HG03139 (cell line): ENCODE measurements at regions not wholly inside any gene's neighbourhood (a gene's known extent, or its start where the extent isn't known, plus 50 kb on each side); places are given as distances from the start of the nearest gene placed in this dataset.

Experiments used
- ATAC-seq: cut with Tn5 transposase; IDR thresholded peaks from one replicate; pipeline ENCODE4 v1.9.1; 2021; ENCODE audit not compliant: unreplicated experiment

DNA sequence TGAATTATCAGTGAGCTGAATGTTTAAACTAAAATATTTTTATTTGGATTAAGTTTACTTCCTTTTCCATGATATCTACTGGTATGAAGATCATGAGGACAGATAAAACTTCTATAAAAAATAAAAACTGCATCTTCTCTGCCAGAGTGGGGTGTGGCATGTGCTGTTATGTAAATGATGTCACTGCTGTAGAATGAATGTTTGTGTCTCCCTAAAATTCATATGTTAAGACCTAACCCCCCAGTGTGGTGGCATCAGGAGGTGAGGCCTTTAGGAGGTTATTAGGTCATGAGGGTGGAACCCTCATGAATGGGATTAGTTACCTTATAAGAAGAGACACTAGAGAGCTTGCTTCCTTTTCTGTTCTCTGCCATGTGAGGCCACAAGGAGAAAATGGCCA is 178.7 kb upstream of the DPH6 start:
- ATAC-seq: no peak

DNA sequence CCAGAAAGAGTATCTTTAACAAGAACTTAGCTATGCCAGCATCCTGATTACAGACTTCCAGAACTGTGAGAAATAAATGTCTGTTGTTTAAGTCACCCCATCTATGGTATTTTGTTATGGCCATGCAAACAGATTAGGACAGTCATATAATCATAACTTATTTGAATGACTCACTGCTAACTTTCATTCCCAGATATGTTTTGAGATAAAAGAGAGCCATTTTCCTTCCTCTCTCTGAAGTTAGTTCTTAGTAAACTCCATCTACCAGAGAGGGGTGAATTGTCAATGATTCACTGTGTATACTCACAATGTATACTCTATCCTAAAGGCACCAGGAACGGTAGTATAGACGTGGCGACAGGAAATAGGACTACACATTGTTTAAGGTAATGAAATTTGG is 179.4 kb upstream of the DPH6 start:
- no peak for ATAC-seq

DNA sequence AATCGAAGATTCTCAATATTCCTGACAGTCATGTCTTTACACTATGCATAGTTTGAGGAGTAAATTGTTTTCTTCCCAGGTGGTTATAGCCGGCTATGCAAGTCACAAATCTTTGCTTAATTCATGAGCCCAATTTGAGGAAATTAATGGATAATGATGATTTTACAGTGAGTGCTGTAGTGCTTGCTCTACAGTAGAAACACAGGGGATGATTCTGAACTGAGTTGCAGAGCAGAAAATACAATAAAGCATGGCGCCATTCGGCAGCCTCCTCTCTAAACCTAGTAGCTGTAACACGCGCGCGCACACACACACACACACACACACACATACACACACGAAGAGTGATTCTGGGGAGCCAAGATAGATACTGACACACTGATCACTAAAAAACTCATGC is 181.7 kb upstream of the DPH6 start:
- ATAC-seq: no peak

DNA sequence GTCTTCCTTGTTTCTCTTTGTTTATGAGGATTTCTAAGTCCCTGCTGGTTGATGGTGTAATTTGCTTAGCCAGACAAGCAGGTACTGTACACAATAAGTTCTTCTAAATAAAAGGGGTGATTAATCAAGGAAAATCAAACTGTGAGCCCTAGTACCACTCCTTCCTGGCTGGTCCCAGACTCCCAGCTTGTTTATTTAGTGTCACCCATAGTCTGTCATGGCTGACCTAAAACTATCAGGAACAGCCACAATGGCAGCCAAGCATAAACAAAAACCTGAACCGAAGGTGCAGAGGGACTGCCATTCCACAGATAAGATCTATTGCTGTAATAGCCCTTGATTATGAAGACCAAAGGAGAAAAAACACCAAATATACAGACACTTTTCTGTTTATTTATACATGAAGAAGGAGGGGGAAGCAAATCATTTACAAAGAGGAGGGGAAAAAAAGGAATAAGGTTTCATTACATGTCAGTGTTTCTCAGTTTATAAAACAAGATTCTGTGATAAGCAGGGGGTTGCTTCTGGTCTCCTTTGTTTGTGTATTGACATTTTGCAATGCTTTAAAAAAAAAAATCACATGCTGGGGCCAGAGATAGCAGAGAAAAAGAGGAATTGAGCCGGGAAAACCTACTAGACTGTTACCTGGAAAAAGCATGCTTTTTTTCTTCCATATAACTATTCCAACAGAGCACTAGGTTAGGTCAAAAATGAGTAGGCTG is 182.4 kb upstream of the DPH6 start:
- ATAC-seq: no peak

DNA sequence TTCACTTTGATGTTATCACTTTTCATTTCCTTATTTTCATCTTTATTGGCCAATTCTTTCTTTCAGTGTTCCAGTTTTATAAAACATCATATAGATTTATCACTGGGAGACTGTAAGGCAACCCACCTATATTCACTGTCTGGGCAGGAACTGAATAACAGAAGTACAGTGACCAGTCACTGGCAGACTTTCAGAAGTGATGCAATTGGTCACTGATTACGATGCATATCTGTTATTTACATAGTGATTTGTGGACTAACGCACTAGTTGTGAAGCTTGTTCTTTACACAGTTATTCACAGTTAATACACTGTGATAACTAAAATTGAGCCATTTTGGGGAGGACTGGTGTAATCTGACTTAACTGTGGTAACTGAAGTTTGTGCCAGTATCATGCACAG is 190.2 kb upstream of the DPH6 start:
- no peak for ATAC-seq

DNA sequence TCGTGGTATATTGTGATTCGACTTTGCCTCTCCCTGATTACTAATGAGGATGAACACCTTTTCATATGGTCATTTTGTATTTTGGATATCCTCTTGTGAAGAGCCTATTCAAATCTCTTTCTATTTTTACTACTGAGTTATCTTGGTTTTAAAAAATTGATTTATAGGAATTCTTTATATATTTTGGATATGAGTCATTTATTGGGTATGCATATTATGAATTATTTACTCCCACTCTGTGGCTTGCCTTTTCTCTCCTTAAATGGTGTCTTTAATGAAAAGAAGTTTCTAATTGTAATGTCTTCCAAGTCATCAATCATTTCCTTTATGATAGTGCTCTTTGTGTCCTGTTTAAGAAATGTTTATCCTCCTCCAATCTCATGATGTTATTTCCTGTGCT is 191.5 kb upstream of the DPH6 start:
- no peak for ATAC-seq

DNA sequence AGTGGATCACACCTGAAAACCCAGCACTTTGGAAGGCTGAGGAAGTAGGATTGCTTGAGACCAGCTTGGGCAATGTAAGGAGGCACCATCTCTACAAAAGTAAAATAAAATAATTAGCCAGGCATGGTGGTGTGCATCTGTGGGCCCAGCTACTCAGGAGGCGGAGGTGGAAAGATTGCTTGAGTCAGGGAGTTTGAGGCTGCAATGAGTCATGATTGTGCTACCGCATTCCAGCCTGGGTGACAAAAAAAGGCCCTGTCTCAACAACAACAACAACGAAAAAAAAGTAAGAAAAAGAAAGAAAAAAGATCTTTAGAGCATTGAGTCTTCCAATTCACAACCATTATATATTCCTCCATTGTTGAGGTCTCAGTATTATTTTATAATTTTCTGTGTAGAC is 192.4 kb upstream of the DPH6 start:
- no peak for ATAC-seq

DNA sequence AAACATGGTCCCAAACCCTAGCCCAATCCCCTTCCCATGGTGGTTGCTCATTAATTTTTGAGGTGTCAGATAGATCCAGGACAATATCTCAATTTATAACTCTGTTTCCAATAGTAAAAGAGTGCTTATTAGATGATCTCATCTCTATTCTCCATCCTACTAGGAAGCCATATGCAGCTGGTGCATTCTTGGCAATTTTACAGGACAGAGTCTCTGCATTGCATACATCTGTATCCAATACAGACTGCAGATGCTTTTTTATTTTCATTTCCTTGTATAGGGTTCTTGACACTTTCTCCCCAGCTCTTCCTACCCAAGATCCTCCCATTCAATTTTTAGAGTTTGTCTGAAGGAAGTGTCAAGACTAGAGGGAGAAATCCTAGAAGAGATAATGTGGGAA is 194.8 kb upstream of the DPH6 start:
- no peak for ATAC-seq

DNA sequence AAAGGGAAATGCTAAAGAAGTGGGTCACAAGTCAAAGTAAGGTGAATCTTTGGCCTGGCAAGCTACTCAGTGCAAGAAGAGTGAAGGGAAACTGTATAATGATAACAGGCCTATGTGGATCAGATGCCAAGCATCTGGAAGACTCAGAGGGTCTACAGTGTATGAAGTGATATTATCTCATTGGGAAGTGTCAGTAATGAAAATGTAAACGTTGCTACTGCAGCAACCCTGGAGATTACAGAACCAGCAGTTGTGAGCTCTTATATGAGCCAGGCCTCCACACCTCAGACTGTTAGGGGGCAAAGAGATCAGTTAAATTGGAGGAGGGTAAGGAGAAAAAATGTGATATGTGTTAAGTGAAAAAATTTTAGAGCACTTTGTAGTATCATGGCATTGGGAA is 195.4 kb upstream of the DPH6 start:
- ATAC-seq: no peak

DNA sequence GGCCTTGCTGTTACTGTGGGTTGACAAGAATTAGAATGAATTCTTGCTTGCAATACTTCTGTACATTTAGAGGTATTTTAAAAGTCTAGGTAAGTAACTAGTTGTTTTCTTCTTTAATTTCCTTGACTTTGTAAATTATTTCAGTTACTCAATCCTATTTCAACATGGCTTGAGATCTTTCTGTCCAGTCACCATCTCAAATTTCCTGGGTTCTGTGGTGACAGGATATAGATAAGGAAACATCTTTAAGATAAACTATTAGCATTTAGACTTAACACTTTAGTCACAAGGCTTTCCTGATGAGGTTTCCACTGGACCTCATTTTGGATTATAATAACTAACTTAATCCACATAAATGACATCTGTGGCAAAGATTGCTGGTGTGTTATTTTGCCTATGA is 195.9 kb upstream of the DPH6 start:
- ATAC-seq: no peak

DNA sequence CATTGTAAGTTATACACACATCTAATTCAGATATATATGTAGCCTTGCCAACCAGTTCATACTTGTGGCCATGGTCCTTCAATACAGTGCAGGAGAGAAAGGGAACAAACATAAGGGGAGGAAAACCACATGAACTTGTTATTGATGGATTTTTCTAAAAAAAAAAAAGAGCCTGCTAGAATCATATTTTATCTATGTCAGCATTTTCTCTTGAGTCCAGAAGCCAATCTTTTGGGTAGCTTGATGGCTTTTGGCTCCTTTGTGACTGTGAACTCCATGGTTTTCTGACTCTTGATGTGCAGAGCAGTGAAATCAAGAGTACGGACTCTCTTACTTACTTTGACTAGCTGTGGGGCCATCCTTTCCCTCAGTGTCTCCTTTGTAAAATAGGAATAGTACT is 197.4 kb upstream of the DPH6 start:
- no peak for ATAC-seq

DNA sequence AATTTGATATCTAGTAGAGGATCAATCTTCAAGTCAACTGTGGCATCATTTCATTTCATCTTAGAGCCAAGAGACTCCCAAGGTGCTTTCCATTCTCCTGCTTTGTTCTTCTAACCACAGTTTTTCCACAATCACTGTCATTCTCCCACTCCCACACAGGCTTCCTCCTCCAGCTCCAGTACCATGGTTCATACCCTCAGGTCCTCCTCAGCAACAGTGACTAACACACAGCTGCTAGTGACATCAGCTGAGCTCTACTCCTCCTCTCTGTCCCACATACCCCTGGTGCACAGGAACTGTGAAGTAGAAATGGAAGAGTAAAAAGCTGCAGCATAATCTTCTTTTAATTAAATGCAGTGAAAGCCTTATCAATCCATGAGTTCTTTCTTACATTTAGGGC is 200.2 kb upstream of the DPH6 start:
- no peak for ATAC-seq

DNA sequence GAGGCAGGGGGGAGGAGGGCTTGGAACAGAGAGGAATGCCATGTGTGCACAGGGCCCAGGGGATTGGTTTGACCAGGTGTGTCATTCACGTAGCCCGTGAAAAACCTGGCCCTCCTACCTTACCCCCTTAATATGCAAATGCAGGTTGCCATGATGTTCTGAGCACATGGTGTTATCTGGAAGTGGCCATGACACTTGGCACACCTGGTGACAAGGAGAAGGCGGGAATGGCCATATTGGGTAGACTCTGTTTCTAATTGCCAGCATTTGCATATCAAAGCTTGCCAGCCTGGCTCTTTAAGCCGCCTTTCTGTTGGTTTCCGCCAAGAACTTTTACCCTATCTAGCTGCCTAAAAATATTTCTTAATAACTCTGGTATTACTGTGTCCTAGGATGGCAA is 202.1 kb upstream of the DPH6 start:
- no peak for ATAC-seq

DNA sequence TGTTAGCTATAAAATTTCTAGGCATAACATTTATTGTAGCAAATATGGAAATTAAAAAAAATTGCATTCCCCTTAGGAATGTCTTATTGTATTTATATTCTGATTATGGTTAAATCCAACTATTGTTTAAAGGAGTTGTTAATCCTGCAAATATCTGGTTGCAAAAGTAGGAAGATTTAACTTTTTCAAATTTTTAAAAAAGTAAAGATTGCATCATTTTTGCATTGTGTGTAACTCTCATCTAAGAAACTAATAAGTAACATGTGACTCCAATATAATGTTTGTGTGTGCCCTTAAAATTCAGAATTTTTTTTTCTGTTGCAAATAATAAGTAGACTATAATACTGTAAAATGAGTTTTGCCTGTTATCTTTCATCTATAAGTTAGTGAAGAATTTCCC is 204.1 kb upstream of the DPH6 start:
- no peak for ATAC-seq

DNA sequence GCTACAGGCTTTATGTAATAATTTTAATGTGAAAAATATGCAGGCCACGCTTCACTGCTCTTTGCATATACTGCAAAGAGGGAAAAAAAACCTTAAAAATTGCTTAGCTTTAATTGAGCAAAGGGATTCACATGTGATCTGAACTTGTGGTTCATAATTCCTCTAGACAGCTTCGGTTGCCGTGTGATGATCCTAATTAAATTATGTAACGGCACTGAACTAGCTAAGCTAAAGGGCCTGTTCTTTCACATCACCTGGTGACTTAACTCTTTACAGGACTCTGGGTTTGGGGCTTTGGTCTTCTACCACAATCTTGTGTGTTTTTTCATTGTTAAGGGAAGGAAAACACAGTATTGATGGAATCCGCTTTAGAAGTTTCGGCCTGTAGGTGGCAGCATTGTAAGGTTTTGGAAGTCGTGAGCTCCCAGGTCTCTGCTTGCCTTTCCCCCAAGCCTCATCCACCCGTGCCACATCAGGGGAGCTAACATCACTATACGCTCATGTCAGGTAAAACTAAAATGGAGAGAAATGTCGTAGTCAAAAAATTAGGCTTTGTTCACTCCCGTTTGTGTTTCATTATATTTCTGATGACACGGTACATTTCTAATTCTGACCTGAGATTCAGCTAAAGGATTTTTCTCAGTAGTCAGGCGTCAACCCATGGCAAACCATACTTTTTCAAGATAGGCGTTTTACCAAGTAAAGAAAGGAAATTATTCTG is 205.6 kb upstream of the DPH6 start:
- ATAC-seq: no peak

DNA sequence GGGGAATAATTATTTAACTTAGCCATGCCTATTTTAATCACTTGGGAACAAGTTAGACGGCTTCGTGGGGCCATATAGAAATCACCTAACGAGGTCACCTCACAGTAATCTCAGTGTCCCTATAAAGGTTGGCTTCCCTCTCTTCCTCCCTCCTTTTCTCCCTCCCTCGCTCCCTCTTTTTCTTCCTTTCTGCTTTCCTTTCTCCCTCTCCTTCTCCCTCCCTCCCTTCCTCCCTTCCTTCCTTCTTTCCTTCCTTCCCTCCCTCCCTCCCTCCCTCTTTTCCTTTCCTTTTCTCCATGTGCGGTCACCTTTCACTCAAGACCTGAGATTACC is 206.1 kb upstream of the DPH6 start:
- no peak for ATAC-seq

DNA sequence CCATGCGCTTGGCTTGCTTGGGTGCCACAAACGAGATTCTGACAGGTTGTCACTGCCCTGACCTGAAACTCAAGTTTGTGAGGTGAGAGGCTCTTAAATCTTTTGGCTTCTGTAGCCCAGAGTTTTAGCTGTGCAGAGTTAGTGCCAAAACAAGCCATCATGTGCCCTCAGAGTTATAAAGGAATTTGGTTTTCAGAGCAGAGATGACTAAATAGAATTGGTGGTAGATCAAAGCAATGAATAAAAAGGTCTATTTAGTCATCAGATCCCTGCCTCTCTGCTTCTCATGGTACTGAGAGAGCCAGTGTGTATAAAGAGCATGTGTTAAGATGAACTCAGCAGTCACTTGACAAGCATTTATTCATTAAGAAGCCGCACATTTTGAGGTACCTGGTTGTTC is 207.5 kb upstream of the DPH6 start:
- no peak for ATAC-seq

DNA sequence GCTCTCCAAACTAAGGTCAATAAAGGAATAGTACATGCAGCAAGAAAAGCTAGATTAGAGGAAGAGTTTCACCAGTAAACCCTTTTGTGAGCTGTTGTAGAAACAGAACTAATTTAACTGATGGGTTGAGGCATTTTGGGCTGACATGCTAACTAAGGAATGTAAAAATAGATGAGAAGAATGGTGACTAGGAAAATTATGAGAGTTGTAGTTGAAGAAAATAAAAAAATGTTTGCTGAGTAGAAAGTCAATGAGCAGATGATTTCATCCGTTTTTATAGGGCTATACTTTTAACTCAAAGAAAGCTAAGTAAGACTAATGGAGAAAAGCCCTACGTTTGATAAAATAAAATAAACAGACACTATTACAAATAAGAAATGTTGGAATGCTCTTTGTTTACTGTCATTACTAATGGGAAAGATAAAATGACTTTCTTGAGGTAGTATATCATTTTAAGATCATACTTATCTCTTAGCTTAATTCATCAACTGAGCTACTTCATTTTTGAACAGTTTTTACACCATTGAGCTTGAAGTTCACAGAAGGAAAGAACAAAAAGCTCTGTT is 209.4 kb upstream of the DPH6 start:
- ATAC-seq: no peak

DNA sequence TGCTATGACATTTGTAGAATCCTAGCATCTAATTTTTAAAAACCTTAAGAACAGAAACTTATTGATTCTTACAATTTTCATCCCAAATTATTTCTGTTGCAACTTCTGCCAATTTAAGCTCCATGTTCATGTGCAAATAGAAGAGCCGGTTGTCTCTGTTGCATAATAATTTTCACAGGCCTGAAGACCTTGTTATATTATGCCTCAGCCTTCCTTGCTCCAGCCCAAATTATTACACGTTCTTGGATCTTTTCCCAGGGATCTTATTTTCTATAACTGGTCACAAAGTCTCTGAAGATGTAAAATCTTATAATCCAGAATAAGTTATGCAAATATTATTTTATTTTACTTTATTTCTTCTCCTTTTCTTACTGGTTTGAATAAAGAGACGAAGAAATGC is 210.7 kb upstream of the DPH6 start:
- ATAC-seq: no peak

DNA sequence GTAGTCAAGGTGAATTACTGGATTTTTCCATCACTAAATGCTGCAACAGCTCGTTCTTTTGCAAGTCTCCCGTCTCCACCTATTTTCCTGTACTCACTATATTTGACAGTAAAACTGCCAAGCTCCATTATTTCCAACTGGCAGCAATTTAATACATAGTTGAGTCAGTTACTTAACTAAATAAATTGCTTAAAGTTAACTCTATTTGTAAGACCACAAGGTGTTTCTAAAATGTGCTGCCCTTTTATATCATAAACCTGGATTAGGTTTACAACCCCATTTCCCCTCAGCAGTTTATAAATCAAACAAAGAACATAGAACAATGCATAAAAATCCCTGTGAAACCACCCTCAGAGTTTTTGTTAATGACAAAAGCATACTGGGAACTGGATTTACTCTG is 211.4 kb upstream of the DPH6 start:
- ATAC-seq: no peak

DNA sequence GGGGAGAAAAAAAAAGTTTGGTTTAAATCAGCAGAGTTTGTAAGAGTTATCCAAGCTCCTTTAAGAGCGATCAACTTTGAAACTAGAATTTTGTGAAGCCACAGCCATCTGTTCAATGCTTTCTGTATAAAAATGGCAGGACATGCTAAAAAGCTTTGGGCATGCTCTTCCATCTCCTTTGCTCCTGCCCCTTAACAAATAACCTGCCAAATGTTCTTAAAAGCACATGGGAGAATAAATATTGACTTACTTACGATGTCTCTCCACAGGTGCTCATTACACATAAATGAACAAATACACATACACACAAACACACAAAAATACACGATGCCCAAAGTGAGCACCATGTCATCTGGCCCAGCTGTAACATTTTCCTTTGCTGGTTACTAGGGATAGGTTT is 211.8 kb upstream of the DPH6 start:
- no peak for ATAC-seq

DNA sequence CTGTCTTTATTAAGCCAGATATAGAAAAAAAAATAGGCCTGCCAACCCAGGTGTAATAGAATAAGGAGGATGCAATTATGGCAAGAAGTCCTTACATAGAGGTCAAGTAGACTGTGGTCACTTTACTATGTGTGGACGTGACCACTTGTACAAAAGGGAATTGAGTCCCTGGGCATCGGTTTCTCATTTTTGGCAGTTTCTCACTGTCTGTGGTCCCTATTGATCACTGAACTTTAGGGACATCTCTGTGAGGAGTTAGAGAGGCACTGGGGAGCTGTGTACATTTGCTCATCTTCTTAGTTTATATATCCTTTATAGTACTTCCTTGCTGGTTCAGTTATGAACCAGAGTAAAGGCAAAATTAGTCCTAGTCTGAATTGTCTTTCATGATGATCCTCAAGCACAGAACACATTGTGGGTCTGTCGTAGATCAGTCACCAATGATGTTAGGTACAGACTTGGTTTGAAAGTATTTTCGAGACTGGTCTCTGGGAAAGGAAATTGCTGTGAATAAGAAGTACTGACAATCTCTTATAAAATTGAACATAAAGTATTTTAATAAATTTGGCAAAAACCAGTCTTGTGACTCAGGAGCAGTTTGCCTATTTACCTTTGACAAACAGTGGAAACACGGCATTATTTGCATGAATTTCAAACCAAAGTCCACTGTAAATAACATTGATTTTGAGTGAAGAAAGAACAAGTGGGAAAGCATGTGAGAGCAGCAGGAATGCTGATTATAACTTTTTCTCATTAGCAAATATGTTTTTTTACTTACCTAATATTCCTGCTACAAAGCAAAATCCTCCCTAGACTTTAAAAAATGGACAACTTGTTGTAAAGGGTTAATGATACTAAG is 218.9 kb upstream of the DPH6 start:
- no peak for ATAC-seq
